ENCODE measurements at regions not wholly inside any gene's neighbourhood (a gene's known extent, or its start where the extent isn't known, plus 50 kb on each side); places are given as distances from the start of the nearest gene placed in this dataset.

- Mint-ChIP-seq H3K27ac (ENCODE audit: unreplicated experiment) (no peak overlapping the region), H3K36me3 (ENCODE audit: low read depth) (no peaks in the 10 kb centered on the region), H3K4me1 (peaks cover 15% of the 10 kb centered on the region), H3K9me3 (peaks cover 2% of the 10 kb centered on the region), H3K4me3 (no peak overlapping the region), H3K27me3 (ENCODE audit: low read depth) (no peaks in the 10 kb centered on the region)
- TF ChIP-seq, protein P1, sequence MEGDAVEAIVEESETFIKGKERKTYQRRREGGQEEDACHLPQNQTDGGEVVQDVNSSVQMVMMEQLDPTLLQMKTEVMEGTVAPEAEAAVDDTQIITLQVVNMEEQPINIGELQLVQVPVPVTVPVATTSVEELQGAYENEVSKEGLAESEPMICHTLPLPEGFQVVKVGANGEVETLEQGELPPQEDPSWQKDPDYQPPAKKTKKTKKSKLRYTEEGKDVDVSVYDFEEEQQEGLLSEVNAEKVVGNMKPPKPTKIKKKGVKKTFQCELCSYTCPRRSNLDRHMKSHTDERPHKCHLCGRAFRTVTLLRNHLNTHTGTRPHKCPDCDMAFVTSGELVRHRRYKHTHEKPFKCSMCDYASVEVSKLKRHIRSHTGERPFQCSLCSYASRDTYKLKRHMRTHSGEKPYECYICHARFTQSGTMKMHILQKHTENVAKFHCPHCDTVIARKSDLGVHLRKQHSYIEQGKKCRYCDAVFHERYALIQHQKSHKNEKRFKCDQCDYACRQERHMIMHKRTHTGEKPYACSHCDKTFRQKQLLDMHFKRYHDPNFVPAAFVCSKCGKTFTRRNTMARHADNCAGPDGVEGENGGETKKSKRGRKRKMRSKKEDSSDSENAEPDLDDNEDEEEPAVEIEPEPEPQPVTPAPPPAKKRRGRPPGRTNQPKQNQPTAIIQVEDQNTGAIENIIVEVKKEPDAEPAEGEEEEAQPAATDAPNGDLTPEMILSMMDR (conservative IDR thresholded peaks at IDR 0.05), result no peak
- DNase-seq (ENCODE audit: low read depth, low spot score), result no peak
Observed at GRCh38 chr4:128551280-128551679, 258.2 kb upstream of the JADE1 start.

DNA sequence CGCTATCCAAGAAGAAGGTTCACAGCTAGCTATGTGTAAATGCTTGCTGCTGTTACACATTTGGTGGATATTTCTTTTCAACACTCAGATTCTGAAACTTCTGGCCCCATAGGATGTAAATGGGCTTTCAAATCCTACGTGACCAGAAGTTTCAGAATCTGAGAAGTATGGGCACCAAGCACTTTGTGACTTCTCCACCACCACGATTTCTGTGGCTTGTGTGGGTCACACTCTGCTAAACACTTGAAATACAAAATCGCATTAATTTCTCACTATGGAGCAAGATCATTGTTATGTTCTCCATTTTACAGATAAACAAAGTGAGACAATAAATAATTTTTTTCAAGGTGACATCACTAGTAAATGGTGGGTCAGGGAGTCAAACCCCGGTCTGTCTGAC lies 259.4 kb upstream of the JADE1 start:
- Mint-ChIP-seq H3K4me3 (no peak overlapping the region), H3K4me1 (peaks cover 10% of the 10 kb centered on the region), H3K27me3 (ENCODE audit: low read depth) (no peaks in the 10 kb centered on the region), H3K9me3 (peaks cover 2% of the 10 kb centered on the region), H3K36me3 (ENCODE audit: low read depth) (no peaks in the 10 kb centered on the region), H3K27ac (ENCODE audit: unreplicated experiment) (no peak overlapping the region)
- TF ChIP-seq, protein P1 (conservative IDR thresholded peaks at IDR 0.05), result no peak
- DNase-seq (ENCODE audit: low read depth, low spot score), result no peak

DNA sequence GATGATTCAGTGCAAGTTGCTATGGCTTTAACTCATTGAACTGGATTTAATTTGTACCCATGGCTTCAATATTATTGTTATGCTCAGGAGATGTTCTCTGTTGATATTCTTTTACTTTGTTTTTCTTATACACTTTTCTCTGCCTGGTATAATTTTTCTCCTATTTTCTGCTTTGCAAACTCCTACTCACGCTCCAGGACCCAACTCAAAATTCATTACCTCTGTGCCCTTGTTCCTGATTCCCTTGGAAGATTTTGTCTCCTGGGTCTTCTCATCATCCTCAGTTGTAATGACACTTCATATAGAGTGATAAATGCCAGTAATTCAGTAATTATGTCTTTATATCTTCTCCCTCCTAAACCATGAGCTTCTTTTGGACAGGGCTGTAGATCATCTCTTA lies 259.9 kb upstream of the JADE1 start:
- DNase-seq (ENCODE audit: low read depth, low spot score), result no peak
- Mint-ChIP-seq H3K36me3 (ENCODE audit: low read depth) (no peaks in the 10 kb centered on the region), H3K4me3 (no peak overlapping the region), H3K9me3 (peaks cover 2% of the 10 kb centered on the region), H3K4me1 (peaks cover 10% of the 10 kb centered on the region), H3K27ac (ENCODE audit: unreplicated experiment) (no peak overlapping the region), H3K27me3 (ENCODE audit: low read depth) (no peaks in the 10 kb centered on the region)
- TF ChIP-seq, protein P1 (conservative IDR thresholded peaks at IDR 0.05), result no peak

DNA sequence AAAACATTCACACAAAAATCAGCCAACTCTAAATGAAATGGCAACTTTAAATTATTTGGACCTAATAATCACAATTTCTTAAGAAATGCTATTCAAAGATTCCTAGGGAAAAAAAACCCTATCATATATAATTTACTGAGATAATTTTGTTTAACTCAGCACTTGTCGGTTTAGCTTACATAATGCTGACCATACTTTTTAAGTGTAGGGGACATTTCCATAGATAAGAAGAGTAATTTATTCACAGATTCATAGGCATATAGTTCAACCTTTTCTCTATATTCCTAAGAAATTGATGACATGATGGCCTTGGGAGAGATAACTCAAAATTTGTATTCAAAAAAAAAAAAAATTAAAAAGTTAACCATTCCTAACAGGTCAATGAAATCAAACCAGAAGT lies 260.8 kb upstream of the PGRMC2 start:
- no peak overlapping the region for H3K27ac Mint-ChIP-seq (ENCODE audit: unreplicated experiment)
- TF ChIP-seq, protein P1 (conservative IDR thresholded peaks at IDR 0.05), result no peak
- no peaks in the 10 kb centered on the region for H3K27me3 Mint-ChIP-seq (ENCODE audit: low read depth)
- peaks cover 2% of the 10 kb centered on the region for H3K9me3 Mint-ChIP-seq
- DNase-seq (ENCODE audit: low read depth, low spot score), result no peak
- no peak overlapping the region for H3K4me3 Mint-ChIP-seq
- no peaks in the 10 kb centered on the region for H3K36me3 Mint-ChIP-seq (ENCODE audit: low read depth)
- peaks cover 5% of the 10 kb centered on the region for H3K4me1 Mint-ChIP-seq

DNA sequence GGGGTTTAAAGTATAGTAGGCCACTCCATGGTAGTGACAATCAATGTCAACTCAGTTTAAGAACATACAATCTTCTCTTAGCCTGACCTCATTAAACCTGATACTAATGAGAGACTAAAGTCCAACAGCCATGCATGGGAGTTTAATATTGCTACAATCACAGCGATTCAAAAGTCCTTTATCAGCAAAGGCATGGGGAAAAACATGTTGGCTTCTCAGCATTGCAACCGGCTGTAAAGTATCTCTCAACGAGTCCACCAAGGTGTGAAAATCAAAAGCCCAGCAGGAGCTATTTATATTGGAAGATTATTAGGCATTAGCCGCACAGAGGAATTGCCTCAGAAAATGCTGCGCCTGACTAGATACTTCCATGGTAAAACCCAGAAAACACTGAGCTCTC lies 256.7 kb upstream of the PGRMC2 start:
- TF ChIP-seq, protein P1 (conservative IDR thresholded peaks at IDR 0.05), result no peak
- Mint-ChIP-seq H3K36me3 (ENCODE audit: low read depth) (no peaks in the 10 kb centered on the region), H3K4me3 (no peak overlapping the region), H3K4me1 (no peaks in the 10 kb centered on the region), H3K27ac (ENCODE audit: unreplicated experiment) (no peak overlapping the region), H3K27me3 (ENCODE audit: low read depth) (no peaks in the 10 kb centered on the region), H3K9me3 (no peaks in the 10 kb centered on the region)
- DNase-seq (ENCODE audit: low read depth, low spot score), result no peak

DNA sequence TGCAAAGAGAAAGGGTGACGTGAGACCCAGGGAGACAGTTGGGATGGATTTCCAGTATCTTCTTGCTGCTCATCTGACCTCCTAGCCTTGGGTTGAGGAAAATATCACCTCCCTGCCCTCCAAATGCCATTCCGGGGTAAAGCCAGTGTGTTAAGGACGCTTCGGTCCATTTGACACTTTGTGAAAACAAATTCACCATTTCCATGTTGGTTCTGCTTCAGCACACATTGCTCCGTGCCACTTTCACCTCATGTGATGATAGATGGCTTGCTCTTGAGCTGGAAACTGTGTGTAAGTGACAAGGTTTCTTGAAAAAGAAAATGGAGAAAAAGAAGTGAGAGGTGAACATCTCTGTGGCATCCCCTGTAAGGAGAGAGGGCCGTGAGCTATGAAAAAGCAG lies 256.1 kb upstream of the PGRMC2 start:
- H3K27me3 Mint-ChIP-seq (ENCODE audit: low read depth), result no peaks in the 10 kb centered on the region
- TF ChIP-seq, protein P1 (conservative IDR thresholded peaks at IDR 0.05), result no peak
- H3K9me3 Mint-ChIP-seq, result no peaks in the 10 kb centered on the region
- no peaks in the 10 kb centered on the region for H3K4me1 Mint-ChIP-seq
- H3K36me3 Mint-ChIP-seq (ENCODE audit: low read depth), result no peaks in the 10 kb centered on the region
- no peak for DNase-seq (ENCODE audit: low read depth, low spot score)
- H3K27ac Mint-ChIP-seq (ENCODE audit: unreplicated experiment), result no peak overlapping the region
- no peak overlapping the region for H3K4me3 Mint-ChIP-seq

Measured in neural crest cell (in vitro differentiated cells).